ENCODE measurements at regions not wholly inside any gene's neighbourhood (a gene's known extent, or its start where the extent isn't known, plus 50 kb on each side); places are given as distances from the start of the nearest gene placed in this dataset.
"Not testable (repeated sequence)": the region's sequence is repeated elsewhere in the genome, so short reads cannot be mapped to it uniquely, and the experiment has no call there.

DNA sequence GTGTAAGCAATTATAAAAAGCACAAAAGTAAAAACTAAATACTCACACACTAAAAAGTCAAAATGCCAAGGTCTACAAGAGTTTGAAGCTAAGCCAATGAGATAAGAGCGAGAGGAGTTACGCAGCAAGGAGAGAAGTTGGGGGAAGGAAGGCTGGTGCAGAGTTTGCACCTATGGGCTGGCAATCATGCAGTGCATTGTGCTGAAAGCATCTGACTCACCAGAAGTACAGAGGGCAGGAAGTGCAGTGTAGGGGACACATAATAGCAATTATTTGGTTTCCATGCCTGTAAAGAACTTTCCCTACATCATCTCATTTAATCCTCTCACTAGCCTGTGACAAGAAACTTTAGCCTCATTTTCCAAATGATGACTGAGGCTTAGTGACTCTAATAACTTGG is 142.7 kb upstream of the KYNU start:
- no peak for ATAC-seq (ENCODE audit: low read depth in 2 of 2)
- no peaks in the 10 kb centered on the region for H3K27me3 ChIP-seq (ENCODE audit: control insufficient read depth, insufficient read depth, low read length)
- peaks cover 0 to 2% of the 10 kb centered on the region in 2 experiments for H3K9me3 ChIP-seq (ENCODE audit: control insufficient read depth in 2 of 2, low read length in 2 of 2)
- H3K36me3 ChIP-seq (ENCODE audit: control insufficient read depth, insufficient read depth, low read length): no peaks in the 10 kb centered on the region
- Mint-ChIP-seq H3K27ac (no peak overlapping the region), H3K36me3 (no peaks in the 10 kb centered on the region), H3K4me1 (no peaks in the 10 kb centered on the region), H3K9me3 (peaks cover 0 to 15% (median 3%) of the 10 kb centered on the region in 7 donors), H3K27me3 (no peaks in the 10 kb centered on the region), H3K4me3 (no peak overlapping the region)
- DNase-seq: no peak
- no peak overlapping the region for H3K4me3 ChIP-seq (ENCODE audit: low read depth, low read length)
- H3K4me1 ChIP-seq (ENCODE audit: control insufficient read depth, insufficient read depth, low read length, poor library complexity, severe bottlenecking): no peaks in the 10 kb centered on the region
- no peak overlapping the region for H3K27ac ChIP-seq (ENCODE audit: insufficient read depth, low read length, poor library complexity, severe bottlenecking)

DNA sequence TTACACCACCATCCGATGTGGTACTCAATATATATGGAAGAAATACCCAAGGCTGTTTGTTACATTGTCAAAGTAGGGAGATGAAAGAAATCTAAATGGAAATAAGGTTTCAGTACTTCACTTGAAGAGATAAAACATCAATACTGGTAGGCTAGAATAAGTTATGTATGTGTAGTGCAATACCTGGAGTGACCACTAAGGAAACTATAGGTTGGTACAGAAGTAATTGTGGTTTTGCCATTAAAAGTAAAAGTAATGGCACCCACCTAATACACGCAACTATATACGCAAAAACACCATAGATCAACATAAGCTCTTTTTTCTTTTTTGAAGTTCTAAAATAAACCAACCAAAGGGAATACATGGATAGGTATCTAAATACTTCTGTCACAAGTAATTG is 143.2 kb upstream of the KYNU start:
- DNase-seq (no peak), ATAC-seq (ENCODE audit: low read depth in 2 of 2) (no peak)
- Mint-ChIP-seq H3K4me1 (no peaks in the 10 kb centered on the region), H3K27me3 (no peaks in the 10 kb centered on the region), H3K4me3 (no peak overlapping the region), H3K27ac (no peak overlapping the region), H3K36me3 (no peaks in the 10 kb centered on the region), H3K9me3 (peaks cover 0 to 15% (median 3%) of the 10 kb centered on the region in 7 donors)
- Histone ChIP-seq H3K4me1 (ENCODE audit: control insufficient read depth, insufficient read depth, low read length, poor library complexity, severe bottlenecking) (no peaks in the 10 kb centered on the region), H3K4me3 (ENCODE audit: low read depth, low read length) (no peak overlapping the region), H3K9me3 (ENCODE audit: control insufficient read depth in 2 of 2, low read length in 2 of 2) (peaks cover 0 to 2% of the 10 kb centered on the region in 2 experiments), H3K27me3 (ENCODE audit: control insufficient read depth, insufficient read depth, low read length) (no peaks in the 10 kb centered on the region), H3K36me3 (ENCODE audit: control insufficient read depth, insufficient read depth, low read length) (no peaks in the 10 kb centered on the region), H3K27ac (ENCODE audit: insufficient read depth, low read length, poor library complexity, severe bottlenecking) (no peak overlapping the region)

DNA sequence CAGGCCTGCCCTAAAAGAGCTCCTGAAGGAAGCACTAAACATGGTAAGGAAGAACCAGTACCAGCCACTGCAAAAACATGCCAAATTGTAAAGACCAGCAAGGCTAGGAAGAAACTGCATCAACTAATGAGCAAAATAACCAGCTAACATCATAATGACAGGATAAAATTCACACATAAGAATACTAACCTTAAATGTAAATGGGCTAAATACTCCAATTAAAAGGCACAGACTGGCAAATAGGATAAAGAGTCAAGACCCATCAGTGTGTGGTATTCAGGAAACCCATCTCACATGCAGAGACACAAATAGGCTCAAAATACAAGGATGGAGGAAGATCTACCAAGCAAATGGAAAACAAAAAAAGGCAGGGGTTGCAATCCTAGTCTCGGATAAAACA is 147.7 kb upstream of the KYNU start:
- not testable (repeated sequence) for H3K27ac ChIP-seq (ENCODE audit: insufficient read depth, low read length, poor library complexity, severe bottlenecking); H3K36me3 ChIP-seq (ENCODE audit: control insufficient read depth, insufficient read depth, low read length); H3K27me3 ChIP-seq (ENCODE audit: control insufficient read depth, insufficient read depth, low read length); H3K4me1 Mint-ChIP-seq; H3K4me1 ChIP-seq (ENCODE audit: control insufficient read depth, insufficient read depth, low read length, poor library complexity, severe bottlenecking); H3K36me3 Mint-ChIP-seq; H3K27me3 Mint-ChIP-seq; H3K27ac Mint-ChIP-seq; H3K4me3 Mint-ChIP-seq; ATAC-seq (ENCODE audit: low read depth in 2 of 2); DNase-seq; H3K4me3 ChIP-seq (ENCODE audit: low read depth, low read length); H3K9me3 ChIP-seq (ENCODE audit: control insufficient read depth in 2 of 2, low read length in 2 of 2)
- peaks cover 0 to 17% (median 0%) of the 10 kb centered on the region in 7 donors for H3K9me3 Mint-ChIP-seq

DNA sequence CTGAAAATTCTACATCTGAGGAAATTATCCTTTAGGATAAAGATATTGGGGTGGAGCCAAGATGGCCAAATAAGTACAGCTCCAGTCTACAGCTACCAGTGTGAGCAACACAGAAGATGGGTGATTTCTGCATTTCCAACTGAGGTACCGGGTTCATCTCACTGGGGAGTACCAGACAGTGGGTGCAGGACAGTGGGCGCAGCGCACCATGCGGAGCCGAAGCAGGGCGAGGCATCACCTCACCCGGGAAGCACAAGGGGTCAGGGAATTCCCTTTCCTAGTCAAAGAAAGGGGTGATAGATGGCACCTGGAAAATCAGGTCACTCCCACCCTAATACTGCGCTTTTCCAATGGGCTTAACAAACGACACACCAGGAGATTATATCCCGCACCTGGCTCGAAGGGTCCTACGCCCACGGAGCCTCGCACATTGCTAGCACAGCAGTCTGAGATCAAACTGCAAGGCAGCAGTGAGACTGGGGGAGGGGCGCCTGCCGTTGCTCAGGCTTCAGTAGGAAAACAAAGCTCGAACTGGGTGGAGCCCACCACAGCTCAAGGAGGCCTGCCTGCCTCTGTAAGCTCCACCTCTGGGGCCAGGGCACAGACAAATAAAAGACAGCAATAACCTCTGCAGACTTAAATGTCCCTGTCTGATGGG is 149.5 kb upstream of the KYNU start:
- not testable (repeated sequence) for DNase-seq; H3K36me3 Mint-ChIP-seq; H3K4me3 ChIP-seq (ENCODE audit: low read depth, low read length); H3K4me3 Mint-ChIP-seq; H3K27ac Mint-ChIP-seq; H3K4me1 Mint-ChIP-seq; H3K9me3 ChIP-seq (ENCODE audit: control insufficient read depth in 2 of 2, low read length in 2 of 2); H3K27ac ChIP-seq (ENCODE audit: insufficient read depth, low read length, poor library complexity, severe bottlenecking); ATAC-seq (ENCODE audit: low read depth in 2 of 2); H3K27me3 Mint-ChIP-seq; H3K36me3 ChIP-seq (ENCODE audit: control insufficient read depth, insufficient read depth, low read length); H3K4me1 ChIP-seq (ENCODE audit: control insufficient read depth, insufficient read depth, low read length, poor library complexity, severe bottlenecking); H3K27me3 ChIP-seq (ENCODE audit: control insufficient read depth, insufficient read depth, low read length)
- peaks cover 0 to 13% (median 0%) of the 10 kb centered on the region in 7 donors for H3K9me3 Mint-ChIP-seq

DNA sequence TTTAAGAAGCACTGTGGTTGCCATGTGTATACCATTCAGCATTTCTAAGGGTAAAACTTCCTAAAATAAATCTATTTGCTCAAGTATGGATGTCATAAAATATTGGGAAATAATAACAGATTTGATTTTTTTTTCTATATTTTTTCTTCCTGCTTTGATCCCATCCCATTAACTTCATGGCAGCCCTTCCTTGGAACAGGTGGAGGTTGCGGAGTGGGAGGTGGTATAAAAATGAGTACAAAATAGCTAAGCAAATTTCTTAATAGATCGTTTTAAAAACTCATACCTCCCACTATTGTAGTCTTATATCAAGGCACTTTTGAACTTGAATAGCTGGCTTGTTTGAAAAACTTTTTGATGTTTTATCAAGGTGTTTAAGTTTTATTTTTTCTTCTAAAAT is 152.1 kb upstream of the KYNU start:
- H3K4me3 Mint-ChIP-seq: no peak overlapping the region
- peaks cover 0 to 13% (median 0%) of the 10 kb centered on the region in 7 donors for H3K9me3 Mint-ChIP-seq
- no peaks in the 10 kb centered on the region for H3K36me3 Mint-ChIP-seq
- H3K4me1 Mint-ChIP-seq: no peaks in the 10 kb centered on the region
- no peaks in the 10 kb centered on the region for H3K27me3 ChIP-seq (ENCODE audit: control insufficient read depth, insufficient read depth, low read length)
- H3K4me3 ChIP-seq (ENCODE audit: low read depth, low read length): no peak overlapping the region
- no peaks in the 10 kb centered on the region for H3K27me3 Mint-ChIP-seq
- no peaks in the 10 kb centered on the region for H3K4me1 ChIP-seq (ENCODE audit: control insufficient read depth, insufficient read depth, low read length, poor library complexity, severe bottlenecking)
- peaks cover 0 to 2% of the 10 kb centered on the region in 2 experiments for H3K9me3 ChIP-seq (ENCODE audit: control insufficient read depth in 2 of 2, low read length in 2 of 2)
- ATAC-seq (ENCODE audit: low read depth in 2 of 2): no peak
- no peak overlapping the region for H3K27ac ChIP-seq (ENCODE audit: insufficient read depth, low read length, poor library complexity, severe bottlenecking)
- no peak for DNase-seq
- no peak overlapping the region for H3K27ac Mint-ChIP-seq
- H3K36me3 ChIP-seq (ENCODE audit: control insufficient read depth, insufficient read depth, low read length): no peaks in the 10 kb centered on the region

DNA sequence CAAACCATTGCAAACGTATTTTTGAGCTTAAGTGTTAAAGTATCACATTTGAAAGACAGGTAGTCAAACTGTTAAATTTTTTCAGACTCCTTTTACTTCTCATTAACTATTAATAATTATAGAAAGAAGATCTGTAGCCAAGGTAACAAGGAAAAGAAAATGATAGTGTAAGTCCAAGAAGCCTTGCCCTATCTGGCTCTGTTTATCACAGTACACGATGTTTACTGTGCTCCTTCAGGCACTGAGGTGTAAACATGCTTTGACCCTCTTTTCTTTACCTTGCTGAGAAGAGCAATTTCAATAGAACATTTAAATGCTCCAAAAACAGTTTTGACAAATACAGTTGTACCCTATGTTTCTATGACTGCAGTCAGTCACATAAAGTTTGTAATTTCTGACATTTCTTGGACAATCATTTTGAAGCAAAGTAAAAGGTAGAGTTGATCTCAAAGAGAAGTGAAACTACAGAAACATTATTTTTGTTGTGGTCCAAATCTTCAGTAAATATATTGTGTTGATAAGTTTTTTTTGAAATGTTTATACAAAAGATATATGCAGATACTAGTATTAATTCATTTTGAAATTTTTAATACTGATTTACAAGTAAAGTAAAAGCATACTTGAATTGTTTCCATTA is 152.6 kb upstream of the KYNU start:
- Mint-ChIP-seq H3K4me3 (no peak overlapping the region), H3K9me3 (peaks cover 0 to 11% (median 0%) of the 10 kb centered on the region in 7 donors), H3K36me3 (no peaks in the 10 kb centered on the region), H3K27ac (no peak overlapping the region), H3K4me1 (no peaks in the 10 kb centered on the region), H3K27me3 (no peaks in the 10 kb centered on the region)
- Histone ChIP-seq H3K27ac (ENCODE audit: insufficient read depth, low read length, poor library complexity, severe bottlenecking) (no peak overlapping the region), H3K9me3 (ENCODE audit: control insufficient read depth in 2 of 2, low read length in 2 of 2) (peaks cover 0 to 2% of the 10 kb centered on the region in 2 experiments), H3K4me1 (ENCODE audit: control insufficient read depth, insufficient read depth, low read length, poor library complexity, severe bottlenecking) (no peaks in the 10 kb centered on the region), H3K4me3 (ENCODE audit: low read depth, low read length) (no peak overlapping the region), H3K36me3 (ENCODE audit: control insufficient read depth, insufficient read depth, low read length) (no peaks in the 10 kb centered on the region), H3K27me3 (ENCODE audit: control insufficient read depth, insufficient read depth, low read length) (no peaks in the 10 kb centered on the region)
- DNase-seq: no peak
- no peak for ATAC-seq (ENCODE audit: low read depth in 2 of 2)

DNA sequence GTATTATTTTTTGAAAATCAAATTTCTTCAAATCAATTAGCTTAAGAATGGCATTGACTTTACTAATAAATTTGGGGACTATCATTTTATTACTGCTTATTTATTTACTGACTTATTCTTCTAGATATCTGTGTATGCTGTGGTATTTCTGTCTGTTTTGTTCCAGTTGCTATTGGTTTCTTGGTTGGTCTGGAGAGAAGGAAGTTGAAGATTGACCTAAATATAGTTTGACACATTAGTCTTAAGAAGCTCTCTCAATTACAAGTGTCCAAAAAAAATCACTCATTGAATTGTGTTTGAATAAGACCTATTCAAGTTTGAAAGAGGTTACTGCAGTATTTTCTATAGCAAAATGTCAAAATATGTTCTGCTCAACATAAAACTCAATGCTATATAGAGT is 153.3 kb upstream of the KYNU start:
- H3K27me3 Mint-ChIP-seq: no peaks in the 10 kb centered on the region
- H3K36me3 Mint-ChIP-seq: no peaks in the 10 kb centered on the region
- H3K27ac Mint-ChIP-seq: no peak overlapping the region
- Histone ChIP-seq H3K4me1 (ENCODE audit: control insufficient read depth, insufficient read depth, low read length, poor library complexity, severe bottlenecking) (no peaks in the 10 kb centered on the region), H3K4me3 (ENCODE audit: low read depth, low read length) (no peak overlapping the region), H3K27me3 (ENCODE audit: control insufficient read depth, insufficient read depth, low read length) (no peaks in the 10 kb centered on the region), H3K27ac (ENCODE audit: insufficient read depth, low read length, poor library complexity, severe bottlenecking) (no peak overlapping the region), H3K36me3 (ENCODE audit: control insufficient read depth, insufficient read depth, low read length) (no peaks in the 10 kb centered on the region), H3K9me3 (ENCODE audit: control insufficient read depth in 2 of 2, low read length in 2 of 2) (peaks cover 0 to 2% of the 10 kb centered on the region in 2 experiments)
- no peak overlapping the region for H3K4me3 Mint-ChIP-seq
- peaks cover 0 to 11% (median 0%) of the 10 kb centered on the region in 7 donors for H3K9me3 Mint-ChIP-seq
- ATAC-seq (ENCODE audit: low read depth in 2 of 2): no peak
- DNase-seq: no peak
- H3K4me1 Mint-ChIP-seq: no peaks in the 10 kb centered on the region

DNA sequence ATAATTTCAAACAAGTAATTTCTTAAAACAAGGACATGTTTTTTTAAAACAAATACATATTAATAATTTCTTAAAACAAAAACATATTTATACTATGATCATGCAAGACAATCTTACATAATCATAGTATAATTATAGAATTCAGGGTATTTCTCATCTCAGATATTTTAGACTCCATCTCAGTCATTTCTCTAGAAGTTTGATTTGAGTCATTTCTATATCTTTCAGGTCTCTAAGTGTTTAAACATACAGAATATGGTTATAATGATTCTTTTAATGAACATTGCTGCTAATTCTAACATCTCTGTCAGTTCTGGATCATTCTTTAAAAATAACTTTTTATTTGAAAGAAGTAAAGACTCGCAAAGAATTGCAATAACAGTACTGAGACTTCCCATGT is 154.2 kb upstream of the KYNU start:
- H3K9me3 Mint-ChIP-seq: peaks cover 0 to 6% (median 0%) of the 10 kb centered on the region in 7 donors
- H3K36me3 ChIP-seq (ENCODE audit: control insufficient read depth, insufficient read depth, low read length): no peaks in the 10 kb centered on the region
- H3K27me3 Mint-ChIP-seq: no peaks in the 10 kb centered on the region
- H3K9me3 ChIP-seq (ENCODE audit: control insufficient read depth in 2 of 2, low read length in 2 of 2): peaks cover 0 to 2% of the 10 kb centered on the region in 2 experiments
- H3K4me3 Mint-ChIP-seq: no peak overlapping the region
- no peak overlapping the region for H3K27ac Mint-ChIP-seq
- H3K36me3 Mint-ChIP-seq: no peaks in the 10 kb centered on the region
- H3K27me3 ChIP-seq (ENCODE audit: control insufficient read depth, insufficient read depth, low read length): no peaks in the 10 kb centered on the region
- H3K4me1 ChIP-seq (ENCODE audit: control insufficient read depth, insufficient read depth, low read length, poor library complexity, severe bottlenecking): no peaks in the 10 kb centered on the region
- no peaks in the 10 kb centered on the region for H3K4me1 Mint-ChIP-seq
- no peak overlapping the region for H3K4me3 ChIP-seq (ENCODE audit: low read depth, low read length)
- DNase-seq: no peak
- no peak for ATAC-seq (ENCODE audit: low read depth in 2 of 2)
- no peak overlapping the region for H3K27ac ChIP-seq (ENCODE audit: insufficient read depth, low read length, poor library complexity, severe bottlenecking)

All from CD4-positive, CD25-positive, alpha-beta regulatory T cell (primary cell).